ENCODE measurements at regions not wholly inside any gene's neighbourhood (a gene's known extent, or its start where the extent isn't known, plus 50 kb on each side); places are given as distances from the start of the nearest gene placed in this dataset.

DNA sequence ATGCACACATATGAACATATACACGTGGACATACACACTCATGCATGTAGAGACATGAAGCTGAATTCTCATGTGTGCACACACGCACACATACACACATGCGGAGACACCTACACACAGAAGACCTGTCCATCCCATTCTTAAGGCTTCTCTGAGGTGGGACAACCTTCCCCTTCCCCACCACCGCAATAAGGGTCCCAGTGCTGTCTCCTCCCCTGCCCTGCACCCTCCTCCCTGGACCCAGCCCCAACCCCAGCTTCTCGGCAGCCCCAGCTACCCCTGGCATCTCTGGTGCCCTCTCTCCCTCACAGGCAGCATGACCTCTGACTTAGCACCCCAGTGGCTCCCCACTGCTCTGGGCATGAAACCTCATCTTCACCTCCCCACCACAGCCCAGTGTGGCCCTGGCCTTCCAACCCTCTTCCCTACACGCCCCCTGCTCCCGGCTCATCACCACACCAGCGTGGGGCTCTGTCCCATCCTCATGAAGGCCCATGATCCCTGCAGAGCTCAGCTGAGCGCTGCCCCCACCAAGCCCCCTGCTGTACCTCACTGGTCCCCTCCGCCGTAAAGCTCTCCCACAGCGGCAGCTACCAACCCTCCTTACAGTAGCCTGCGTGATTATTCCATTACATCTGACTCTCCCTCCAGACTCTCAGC, 204.1 kb upstream of the ZNF536 start:
- ChIA-PET POLR2A (no interaction called here), CTCF (no interaction called here)
- Histone ChIP-seq H3K36me3 (replicated peaks in 1 of 2; ENCODE audit: control insufficient read depth in 1 of 2, insufficient read depth in 2 of 2, low read length in 1 of 2) (no peaks in the 10 kb centered on the region), H3K4me1 (ENCODE audit: control insufficient read depth in 1 of 2, insufficient read depth in 2 of 2, low read depth in 1 of 2, low read length in 1 of 2) (no peaks in the 10 kb centered on the region; a peak in 1 of 4 replicates), H3K27me3 (ENCODE audit: insufficient read depth) (no peaks in the 10 kb centered on the region), H3K27ac (ENCODE audit: low read depth in 2 of 2, low read length in 1 of 2) (no peak overlapping the region), H3K4me3 (ENCODE audit: low read depth in 2 of 2, low read length in 1 of 2) (no peak overlapping the region), H2AFZ (ENCODE audit: low read depth) (no peak overlapping the region), H3F3A (replicated peaks; ENCODE audit: insufficient read depth) (no peaks in the 10 kb centered on the region), H3K9me2 (no peaks in the 10 kb centered on the region), H3K79me2 (ENCODE audit: insufficient read depth) (no peaks in the 10 kb centered on the region), H4K20me1 (ENCODE audit: insufficient read depth) (no peaks in the 10 kb centered on the region), H3K4me2 (no peak overlapping the region), H3K9ac (no peak overlapping the region), H3K9me3 (no peaks in the 10 kb centered on the region)
- no peak for DNase-seq
- no peak for TF ChIP-seq RAD21 (IDR thresholded peaks at IDR 0.05; ENCODE audit: low read length)
- TF ChIP-seq, protein P1, sequence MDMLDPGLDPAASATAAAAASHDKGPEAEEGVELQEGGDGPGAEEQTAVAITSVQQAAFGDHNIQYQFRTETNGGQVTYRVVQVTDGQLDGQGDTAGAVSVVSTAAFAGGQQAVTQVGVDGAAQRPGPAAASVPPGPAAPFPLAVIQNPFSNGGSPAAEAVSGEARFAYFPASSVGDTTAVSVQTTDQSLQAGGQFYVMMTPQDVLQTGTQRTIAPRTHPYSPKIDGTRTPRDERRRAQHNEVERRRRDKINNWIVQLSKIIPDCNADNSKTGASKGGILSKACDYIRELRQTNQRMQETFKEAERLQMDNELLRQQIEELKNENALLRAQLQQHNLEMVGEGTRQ (IDR thresholded peaks at IDR 0.05; ENCODE audit: borderline replicate concordance, low read depth, low read length): no peak
- TF ChIP-seq, protein P2, sequence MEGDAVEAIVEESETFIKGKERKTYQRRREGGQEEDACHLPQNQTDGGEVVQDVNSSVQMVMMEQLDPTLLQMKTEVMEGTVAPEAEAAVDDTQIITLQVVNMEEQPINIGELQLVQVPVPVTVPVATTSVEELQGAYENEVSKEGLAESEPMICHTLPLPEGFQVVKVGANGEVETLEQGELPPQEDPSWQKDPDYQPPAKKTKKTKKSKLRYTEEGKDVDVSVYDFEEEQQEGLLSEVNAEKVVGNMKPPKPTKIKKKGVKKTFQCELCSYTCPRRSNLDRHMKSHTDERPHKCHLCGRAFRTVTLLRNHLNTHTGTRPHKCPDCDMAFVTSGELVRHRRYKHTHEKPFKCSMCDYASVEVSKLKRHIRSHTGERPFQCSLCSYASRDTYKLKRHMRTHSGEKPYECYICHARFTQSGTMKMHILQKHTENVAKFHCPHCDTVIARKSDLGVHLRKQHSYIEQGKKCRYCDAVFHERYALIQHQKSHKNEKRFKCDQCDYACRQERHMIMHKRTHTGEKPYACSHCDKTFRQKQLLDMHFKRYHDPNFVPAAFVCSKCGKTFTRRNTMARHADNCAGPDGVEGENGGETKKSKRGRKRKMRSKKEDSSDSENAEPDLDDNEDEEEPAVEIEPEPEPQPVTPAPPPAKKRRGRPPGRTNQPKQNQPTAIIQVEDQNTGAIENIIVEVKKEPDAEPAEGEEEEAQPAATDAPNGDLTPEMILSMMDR (IDR thresholded peaks at IDR 0.05): no peak
- no peak for TF ChIP-seq FOSL2 (IDR thresholded peaks at IDR 0.05; ENCODE audit: borderline replicate concordance, low read depth)
- no peak for TF ChIP-seq TEAD4 (IDR thresholded peaks at IDR 0.05; ENCODE audit: borderline replicate concordance, insufficient read depth)
- TF ChIP-seq RCOR1 (IDR thresholded peaks at IDR 0.05; ENCODE audit: low read length): no peak
- no peak for TF ChIP-seq RXRA (IDR thresholded peaks at IDR 0.05; ENCODE audit: borderline replicate concordance, low read depth)
- no peak for TF ChIP-seq EZH2phosphoT487 (IDR thresholded peaks at IDR 0.05; ENCODE audit: borderline replicate concordance, low read depth)
- no peak for TF ChIP-seq POLR2AphosphoS5 (IDR thresholded peaks at IDR 0.05; ENCODE audit: low read depth, low read length)
- TF ChIP-seq, protein P3, sequence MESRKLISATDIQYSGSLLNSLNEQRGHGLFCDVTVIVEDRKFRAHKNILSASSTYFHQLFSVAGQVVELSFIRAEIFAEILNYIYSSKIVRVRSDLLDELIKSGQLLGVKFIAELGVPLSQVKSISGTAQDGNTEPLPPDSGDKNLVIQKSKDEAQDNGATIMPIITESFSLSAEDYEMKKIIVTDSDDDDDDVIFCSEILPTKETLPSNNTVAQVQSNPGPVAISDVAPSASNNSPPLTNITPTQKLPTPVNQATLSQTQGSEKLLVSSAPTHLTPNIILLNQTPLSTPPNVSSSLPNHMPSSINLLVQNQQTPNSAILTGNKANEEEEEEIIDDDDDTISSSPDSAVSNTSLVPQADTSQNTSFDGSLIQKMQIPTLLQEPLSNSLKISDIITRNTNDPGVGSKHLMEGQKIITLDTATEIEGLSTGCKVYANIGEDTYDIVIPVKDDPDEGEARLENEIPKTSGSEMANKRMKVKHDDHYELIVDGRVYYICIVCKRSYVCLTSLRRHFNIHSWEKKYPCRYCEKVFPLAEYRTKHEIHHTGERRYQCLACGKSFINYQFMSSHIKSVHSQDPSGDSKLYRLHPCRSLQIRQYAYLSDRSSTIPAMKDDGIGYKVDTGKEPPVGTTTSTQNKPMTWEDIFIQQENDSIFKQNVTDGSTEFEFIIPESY (IDR thresholded peaks at IDR 0.05; ENCODE audit: borderline replicate concordance, low read depth): no peak
- TF ChIP-seq YY1 (IDR thresholded peaks at IDR 0.05; ENCODE audit: low read depth): no peak
- TF ChIP-seq, protein P4, sequence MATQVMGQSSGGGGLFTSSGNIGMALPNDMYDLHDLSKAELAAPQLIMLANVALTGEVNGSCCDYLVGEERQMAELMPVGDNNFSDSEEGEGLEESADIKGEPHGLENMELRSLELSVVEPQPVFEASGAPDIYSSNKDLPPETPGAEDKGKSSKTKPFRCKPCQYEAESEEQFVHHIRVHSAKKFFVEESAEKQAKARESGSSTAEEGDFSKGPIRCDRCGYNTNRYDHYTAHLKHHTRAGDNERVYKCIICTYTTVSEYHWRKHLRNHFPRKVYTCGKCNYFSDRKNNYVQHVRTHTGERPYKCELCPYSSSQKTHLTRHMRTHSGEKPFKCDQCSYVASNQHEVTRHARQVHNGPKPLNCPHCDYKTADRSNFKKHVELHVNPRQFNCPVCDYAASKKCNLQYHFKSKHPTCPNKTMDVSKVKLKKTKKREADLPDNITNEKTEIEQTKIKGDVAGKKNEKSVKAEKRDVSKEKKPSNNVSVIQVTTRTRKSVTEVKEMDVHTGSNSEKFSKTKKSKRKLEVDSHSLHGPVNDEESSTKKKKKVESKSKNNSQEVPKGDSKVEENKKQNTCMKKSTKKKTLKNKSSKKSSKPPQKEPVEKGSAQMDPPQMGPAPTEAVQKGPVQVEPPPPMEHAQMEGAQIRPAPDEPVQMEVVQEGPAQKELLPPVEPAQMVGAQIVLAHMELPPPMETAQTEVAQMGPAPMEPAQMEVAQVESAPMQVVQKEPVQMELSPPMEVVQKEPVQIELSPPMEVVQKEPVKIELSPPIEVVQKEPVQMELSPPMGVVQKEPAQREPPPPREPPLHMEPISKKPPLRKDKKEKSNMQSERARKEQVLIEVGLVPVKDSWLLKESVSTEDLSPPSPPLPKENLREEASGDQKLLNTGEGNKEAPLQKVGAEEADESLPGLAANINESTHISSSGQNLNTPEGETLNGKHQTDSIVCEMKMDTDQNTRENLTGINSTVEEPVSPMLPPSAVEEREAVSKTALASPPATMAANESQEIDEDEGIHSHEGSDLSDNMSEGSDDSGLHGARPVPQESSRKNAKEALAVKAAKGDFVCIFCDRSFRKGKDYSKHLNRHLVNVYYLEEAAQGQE (IDR thresholded peaks at IDR 0.05; ENCODE audit: low read depth, low read length): no peak
- TF ChIP-seq ELF1 (IDR thresholded peaks at IDR 0.05): no peak
- no peak for TF ChIP-seq NRF1 (IDR thresholded peaks at IDR 0.05; ENCODE audit: low read depth, low read length)
- no peak for TF ChIP-seq IRF3 (IDR thresholded peaks at IDR 0.05; ENCODE audit: low read depth, low read length)
- TF ChIP-seq TAF1 (IDR thresholded peaks at IDR 0.05; ENCODE audit: borderline replicate concordance, low read depth, low read length): no peak
- no peak for TF ChIP-seq SMC3 (IDR thresholded peaks at IDR 0.05; ENCODE audit: low read depth, low read length)
- TF ChIP-seq FOXM1 (IDR thresholded peaks at IDR 0.05; ENCODE audit: low read depth): no peak
- no peak for TF ChIP-seq MEF2A (IDR thresholded peaks at IDR 0.05; ENCODE audit: borderline replicate concordance, low read depth)
- TF ChIP-seq, protein P5, sequence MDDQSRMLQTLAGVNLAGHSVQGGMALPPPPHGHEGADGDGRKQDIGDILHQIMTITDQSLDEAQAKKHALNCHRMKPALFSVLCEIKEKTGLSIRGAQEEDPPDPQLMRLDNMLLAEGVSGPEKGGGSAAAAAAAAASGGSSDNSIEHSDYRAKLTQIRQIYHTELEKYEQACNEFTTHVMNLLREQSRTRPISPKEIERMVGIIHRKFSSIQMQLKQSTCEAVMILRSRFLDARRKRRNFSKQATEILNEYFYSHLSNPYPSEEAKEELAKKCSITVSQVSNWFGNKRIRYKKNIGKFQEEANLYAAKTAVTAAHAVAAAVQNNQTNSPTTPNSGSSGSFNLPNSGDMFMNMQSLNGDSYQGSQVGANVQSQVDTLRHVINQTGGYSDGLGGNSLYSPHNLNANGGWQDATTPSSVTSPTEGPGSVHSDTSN (IDR thresholded peaks at IDR 0.05): no peak
- WGBS (ENCODE audit: low lambda C conversion rate): 57% methylated on average over 13 of the region's 13 CpGs

Data from SK-N-SH (cell line).